ENCODE measurements at regions not wholly inside any gene's neighbourhood (a gene's known extent, or its start where the extent isn't known, plus 50 kb on each side); places are given as distances from the start of the nearest gene placed in this dataset.

DNA sequence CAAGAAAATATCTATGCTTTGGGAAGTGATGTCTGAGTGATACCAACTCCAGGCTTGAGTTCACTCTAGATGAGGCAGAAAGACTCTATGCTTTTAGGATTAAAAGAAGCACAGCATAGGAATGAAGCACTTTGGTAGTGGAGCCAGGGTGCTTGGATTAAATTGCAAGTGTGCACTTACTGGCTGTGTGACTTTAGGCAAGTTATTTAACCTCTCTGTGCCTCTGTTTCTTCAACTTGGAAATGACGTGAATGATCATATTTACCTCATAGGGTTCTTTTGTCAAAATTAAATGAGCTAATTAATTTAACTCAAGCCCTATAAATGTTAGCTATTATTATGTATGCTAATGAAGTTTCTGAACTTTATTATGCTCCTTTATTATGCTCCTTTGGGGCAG, 446.1 kb downstream of the TTLL7 start:
- Histone ChIP-seq H3K4me1 (replicated peaks in 1 of 2) (peaks cover 0 to 3% of the 10 kb centered on the region in 2 donors), H3K4me3 (no peak overlapping the region), H3K9me3 (replicated peaks in 1 of 3) (no peaks in the 10 kb centered on the region), H3K27ac (no peak overlapping the region), H3K27me3 (no peaks in the 10 kb centered on the region), H3K36me3 (replicated peaks in 1 of 2) (no peaks in the 10 kb centered on the region)
- no peak for TF ChIP-seq POLR2A (IDR thresholded peaks at IDR 0.05)
- TF ChIP-seq, protein P1, sequence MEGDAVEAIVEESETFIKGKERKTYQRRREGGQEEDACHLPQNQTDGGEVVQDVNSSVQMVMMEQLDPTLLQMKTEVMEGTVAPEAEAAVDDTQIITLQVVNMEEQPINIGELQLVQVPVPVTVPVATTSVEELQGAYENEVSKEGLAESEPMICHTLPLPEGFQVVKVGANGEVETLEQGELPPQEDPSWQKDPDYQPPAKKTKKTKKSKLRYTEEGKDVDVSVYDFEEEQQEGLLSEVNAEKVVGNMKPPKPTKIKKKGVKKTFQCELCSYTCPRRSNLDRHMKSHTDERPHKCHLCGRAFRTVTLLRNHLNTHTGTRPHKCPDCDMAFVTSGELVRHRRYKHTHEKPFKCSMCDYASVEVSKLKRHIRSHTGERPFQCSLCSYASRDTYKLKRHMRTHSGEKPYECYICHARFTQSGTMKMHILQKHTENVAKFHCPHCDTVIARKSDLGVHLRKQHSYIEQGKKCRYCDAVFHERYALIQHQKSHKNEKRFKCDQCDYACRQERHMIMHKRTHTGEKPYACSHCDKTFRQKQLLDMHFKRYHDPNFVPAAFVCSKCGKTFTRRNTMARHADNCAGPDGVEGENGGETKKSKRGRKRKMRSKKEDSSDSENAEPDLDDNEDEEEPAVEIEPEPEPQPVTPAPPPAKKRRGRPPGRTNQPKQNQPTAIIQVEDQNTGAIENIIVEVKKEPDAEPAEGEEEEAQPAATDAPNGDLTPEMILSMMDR (IDR thresholded peaks at IDR 0.05) = no peak
- 89 to 97% (median 96%) methylated on average over 1 of the region's 1 CpG for WGBS, 4 donors
- intact Hi-C loops (cut with DNase I) = no loop called here
- DNase-seq = no peak

DNA sequence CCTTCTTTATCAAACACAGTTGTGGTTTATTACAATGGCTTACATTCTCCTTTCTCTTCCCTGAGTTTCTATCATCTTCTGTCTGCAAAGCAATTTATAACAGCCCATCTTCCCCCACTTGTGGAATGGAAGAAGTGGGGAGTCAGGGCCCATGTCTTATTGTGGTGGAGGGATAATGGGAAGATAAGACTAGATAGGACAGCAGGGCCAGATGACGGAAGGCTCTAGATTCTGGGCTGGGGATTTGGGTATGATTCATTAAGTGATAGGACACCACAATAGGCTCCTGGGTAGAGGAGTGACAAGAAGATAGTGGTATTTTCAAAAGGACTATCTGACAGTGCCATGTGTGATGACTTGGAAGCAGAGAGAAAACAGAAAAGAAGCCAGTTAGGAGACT, 450.6 kb downstream of the TTLL7 start:
- Histone ChIP-seq H3K4me1 (replicated peaks in 1 of 2) (peaks cover 3 to 9% of the 10 kb centered on the region in 2 donors), H3K9me3 (replicated peaks in 1 of 3) (no peaks in the 10 kb centered on the region), H3K36me3 (replicated peaks in 1 of 2) (no peaks in the 10 kb centered on the region), H3K4me3 (no peak overlapping the region), H3K27ac (no peak overlapping the region), H3K27me3 (no peaks in the 10 kb centered on the region)
- intact Hi-C loops (cut with DNase I) = no loop called here
- 70 to 88% (median 87%) methylated on average over 1 of the region's 1 CpG for WGBS, 4 donors
- no peak for DNase-seq
- TF ChIP-seq POLR2A (IDR thresholded peaks at IDR 0.05) = no peak
- TF ChIP-seq, protein P1 (IDR thresholded peaks at IDR 0.05) = no peak

GRCh38 chr1:83547901-83548300, 451.0 kb downstream of the TTLL7 start:
- Histone ChIP-seq H3K4me1 (replicated peaks in 1 of 2) (peaks cover 3 to 11% of the 10 kb centered on the region in 2 donors), H3K27ac (peak overlapping the region in 1 of 5 donors; percentile 31), H3K27me3 (no peaks in the 10 kb centered on the region), H3K9me3 (replicated peaks in 1 of 3) (no peaks in the 10 kb centered on the region), H3K4me3 (no peak overlapping the region), H3K36me3 (replicated peaks in 1 of 2) (no peaks in the 10 kb centered on the region)
- intact Hi-C loops (cut with DNase I) = no loop called here
- TF ChIP-seq, protein P1 (IDR thresholded peaks at IDR 0.05) = no peak
- no peak for TF ChIP-seq POLR2A (IDR thresholded peaks at IDR 0.05)
- 46 to 64% (median 57%) methylated on average over 6 of the region's 6 CpGs for WGBS, 4 donors
- DNase-seq = peak; percentile 69 to 84 (median 79)

DNA sequence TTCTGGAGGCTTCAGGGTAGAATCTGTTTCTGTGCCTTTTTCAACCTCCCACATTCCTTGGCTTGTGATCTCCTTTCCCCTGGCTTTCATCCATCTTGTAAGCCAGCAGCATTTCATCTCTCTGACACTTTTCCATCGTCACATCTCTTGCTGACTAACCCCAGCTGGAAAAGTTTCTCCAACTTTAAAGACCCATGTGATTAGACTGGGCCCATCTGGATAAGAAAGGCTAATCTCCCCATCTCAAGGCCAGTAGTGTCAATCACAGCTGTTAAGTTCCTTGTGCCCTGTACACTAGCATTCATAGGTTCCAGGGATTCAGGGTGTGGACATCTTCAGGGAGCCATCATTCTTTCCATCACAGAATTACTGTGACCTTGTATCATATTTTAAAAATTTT, 452.1 kb downstream of the TTLL7 start:
- intact Hi-C loops (cut with DNase I) = no loop called here
- Histone ChIP-seq H3K27me3 (no peaks in the 10 kb centered on the region), H3K4me3 (no peak overlapping the region), H3K9me3 (replicated peaks in 1 of 3) (no peaks in the 10 kb centered on the region), H3K36me3 (replicated peaks in 1 of 2) (no peaks in the 10 kb centered on the region), H3K4me1 (replicated peaks in 1 of 2) (peaks cover 3 to 11% of the 10 kb centered on the region in 2 donors), H3K27ac (peak overlapping the region in 1 of 5 donors; percentile 31)
- 24 to 48% (median 32%) methylated on average over 1 of the region's 1 CpG for WGBS, 4 donors
- TF ChIP-seq POLR2A (IDR thresholded peaks at IDR 0.05) = no peak
- TF ChIP-seq, protein P1 (IDR thresholded peaks at IDR 0.05) = no peak
- peak; percentile 20 to 71 (median 62) for DNase-seq

Data from adrenal gland (tissue), 9 donors.